ENCODE measurements at regions not wholly inside any gene's neighbourhood (a gene's known extent, or its start where the extent isn't known, plus 50 kb on each side); places are given as distances from the start of the nearest gene placed in this dataset.

DNA sequence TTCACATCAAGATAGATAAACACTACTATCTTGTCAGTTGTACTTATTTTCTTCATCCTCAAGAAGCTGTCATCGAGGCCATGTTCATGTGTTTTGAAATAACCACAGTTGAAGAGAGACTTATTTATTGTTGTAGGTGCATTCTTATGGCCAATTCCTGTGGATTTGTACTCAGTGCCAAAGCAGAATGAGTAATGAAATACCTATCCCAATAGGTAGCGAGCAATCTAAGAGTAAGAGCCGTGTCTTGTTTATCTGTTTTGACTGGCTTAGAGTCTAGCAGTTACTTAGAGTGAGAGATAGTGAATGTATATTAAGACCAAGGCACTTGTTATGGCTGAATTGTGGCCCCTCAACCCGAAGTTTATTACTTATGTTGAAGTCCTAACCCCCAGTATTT, 631.0 kb upstream of the SPANXN1 start:
- no peak for TF ChIP-seq ZNF274 (IDR thresholded peaks at IDR 0.05; ENCODE audit: low read depth, low read length)
- TF ChIP-seq SUZ12 (IDR thresholded peaks at IDR 0.05; ENCODE audit: extremely low read depth, insufficient read depth, insufficient read length) = no peak
